Stimulated activated CD8-positive, alpha-beta memory T cell treated with anti-CD3 and anti-CD28 coated beads, Interleukin-7, amount 100 ng/mL, for 24 hours (primary cell): ENCODE measurements at regions not wholly inside any gene's neighbourhood (a gene's known extent, or its start where the extent isn't known, plus 50 kb on each side); places are given as distances from the start of the nearest gene placed in this dataset.

ENCODE experiments used
- DNase-seq: peaks from one replicate; pipeline ENCODE4 v3.0.0-alpha.2; 2020; ENCODE audit warnings: low read depth

DNA sequence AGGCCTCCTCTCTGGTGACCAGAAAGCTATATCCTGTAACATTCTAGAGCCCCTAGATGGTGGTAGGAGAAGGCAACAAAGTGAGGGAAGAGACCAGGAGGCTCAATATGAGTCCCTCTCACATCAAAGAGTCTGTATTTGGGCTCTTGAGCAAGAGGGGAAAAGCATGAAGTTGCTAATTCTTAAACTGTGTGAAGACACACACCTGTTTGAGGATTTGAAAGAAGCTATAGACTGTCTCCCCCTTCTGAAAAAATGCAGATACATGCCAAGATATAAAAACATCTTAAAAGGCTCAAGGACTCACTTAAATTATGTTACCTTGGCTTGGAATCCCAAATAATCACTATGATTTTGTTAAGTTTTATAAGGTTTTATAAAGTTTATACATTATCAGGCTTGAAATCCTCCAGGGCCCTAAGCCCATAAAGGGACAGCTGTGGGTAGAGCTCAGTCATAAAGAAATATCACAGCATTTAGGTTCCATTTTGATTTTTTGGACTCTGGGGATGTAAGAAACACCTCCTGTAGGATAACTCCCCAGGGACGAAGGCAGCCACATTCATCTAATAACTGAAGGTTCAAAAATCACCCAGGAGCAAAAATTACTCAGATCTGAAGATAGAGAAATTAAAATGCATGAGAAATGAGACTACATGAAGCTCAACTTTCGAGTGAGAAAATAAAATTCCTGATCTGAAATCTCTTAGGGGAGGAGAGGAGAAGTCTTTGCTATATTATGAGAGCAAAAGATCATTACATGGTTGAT, 136.1 kb upstream of the LGALSL start:
- DNase-seq = no peak

DNA sequence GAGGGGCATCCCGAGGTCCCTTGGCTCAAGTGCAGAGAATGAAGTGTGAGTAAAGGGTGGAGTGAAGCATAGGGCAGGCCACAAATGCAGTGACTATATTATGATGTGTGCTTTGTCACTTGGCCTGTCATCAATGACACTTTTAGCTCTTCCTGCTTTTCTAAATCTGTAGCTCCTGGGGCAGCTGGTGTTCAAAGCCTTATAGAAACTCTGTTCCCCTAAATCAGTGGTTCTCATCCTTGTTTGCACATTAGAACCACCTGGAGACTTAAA, 135.6 kb upstream of the LGALSL start:
- DNase-seq = no peak

DNA sequence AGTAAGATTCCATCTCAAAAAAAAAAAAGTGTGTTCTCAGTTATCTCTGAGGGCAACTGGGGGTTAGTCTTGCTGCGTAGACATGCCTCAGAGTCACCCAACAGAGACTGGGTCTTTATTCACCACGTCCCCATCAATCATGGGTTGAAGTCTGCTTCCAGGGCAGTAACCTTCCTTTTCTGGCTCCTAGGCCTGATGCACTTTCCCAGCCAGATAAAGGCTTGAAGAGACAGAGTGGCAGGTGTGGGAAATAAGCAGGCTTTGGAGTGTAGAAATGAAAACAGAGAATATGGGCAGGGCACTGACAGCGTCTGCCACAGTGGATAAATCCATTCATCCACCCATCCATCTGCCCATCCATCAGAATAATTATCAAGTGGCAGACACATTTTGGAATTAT, 134.1 kb upstream of the LGALSL start:
- no peak for DNase-seq

DNA sequence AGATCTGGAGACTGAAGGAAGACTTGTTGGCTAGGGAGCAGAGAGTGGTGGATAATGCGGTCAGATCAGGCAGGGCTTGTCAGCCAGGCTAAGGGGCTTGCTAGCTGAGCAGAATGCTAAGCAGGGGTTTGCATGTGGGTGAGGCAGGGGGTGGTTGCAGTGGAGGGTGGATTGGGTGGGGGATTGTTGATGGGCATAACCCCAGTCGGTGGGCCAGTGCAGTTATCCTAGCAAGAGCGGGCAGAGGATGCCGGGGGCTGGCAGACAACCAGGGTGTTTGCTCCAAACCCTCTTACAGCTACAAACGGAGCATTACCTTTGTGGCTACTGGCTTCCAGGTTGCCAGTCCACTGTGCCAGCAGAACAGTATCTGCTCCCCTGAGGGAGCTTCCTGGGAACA, 131.5 kb upstream of the LGALSL start:
- no peak for DNase-seq

DNA sequence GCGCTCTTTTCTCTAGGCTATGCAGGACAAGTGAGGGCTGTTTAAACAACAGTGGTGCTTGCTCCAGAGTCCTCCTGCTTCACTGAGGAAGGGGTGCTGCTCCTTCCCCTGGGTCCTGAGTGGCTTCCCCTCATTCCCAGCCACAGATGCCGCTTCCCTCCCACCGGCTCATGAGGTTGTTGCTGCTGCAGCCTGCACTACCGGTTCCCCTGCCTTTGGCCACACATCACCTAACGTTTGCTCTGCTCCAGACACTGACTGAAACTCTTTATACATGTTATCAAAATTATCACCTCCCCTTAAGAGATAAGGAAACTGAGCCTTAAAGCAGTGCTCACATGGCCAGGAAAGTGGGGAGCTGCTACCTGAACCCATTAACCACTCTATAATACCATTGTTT, 130.8 kb upstream of the LGALSL start:
- DNase-seq = no peak

DNA sequence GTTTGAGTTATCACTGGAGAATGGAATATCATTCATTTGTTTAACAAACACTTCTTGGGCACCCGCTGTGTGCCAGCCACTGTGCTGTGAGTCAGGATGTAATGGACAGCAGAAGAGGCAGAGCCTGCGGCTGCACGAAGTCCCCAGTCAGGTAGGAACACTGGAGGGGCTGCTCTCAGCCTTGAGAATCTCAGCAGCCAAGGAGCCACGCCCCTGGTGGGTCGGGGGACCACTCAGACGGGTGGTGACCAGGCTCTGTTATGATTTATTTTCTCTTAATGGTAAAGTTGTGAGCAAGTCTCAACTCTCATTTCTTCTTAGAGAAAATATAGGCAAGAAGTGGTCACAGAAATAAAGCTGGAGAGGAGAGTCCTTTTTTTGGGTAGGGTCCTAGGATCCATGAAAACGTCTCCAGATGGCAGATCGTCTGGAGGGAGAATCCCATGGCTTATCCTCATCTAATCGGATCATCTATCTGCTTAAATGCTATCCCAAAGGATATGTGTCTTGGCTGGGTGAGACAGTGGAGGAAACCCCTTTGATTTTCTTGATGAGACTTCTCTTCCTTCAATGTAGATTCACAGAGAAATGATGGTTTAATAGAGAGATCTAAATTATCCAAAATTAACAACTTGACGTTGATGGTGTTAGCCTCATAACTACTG, 129.1 kb upstream of the LGALSL start:
- no peak for DNase-seq

DNA sequence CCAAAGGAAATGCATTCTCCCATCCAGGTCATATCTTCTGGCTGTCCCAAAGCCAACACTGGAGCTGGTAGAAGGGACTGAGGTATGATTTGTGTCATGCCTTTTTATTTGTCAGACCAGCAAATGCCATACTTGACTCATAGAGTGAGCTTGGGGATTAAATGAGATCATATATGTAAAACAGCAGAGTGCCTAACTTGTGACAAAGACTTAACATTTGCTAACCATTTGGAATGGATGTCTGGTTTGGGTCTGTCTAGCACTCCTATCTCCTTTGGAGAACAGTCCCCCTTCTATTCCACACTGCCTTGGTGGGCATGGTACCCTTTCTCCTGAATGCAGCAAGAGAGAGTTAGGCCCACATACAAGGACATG, 128.5 kb upstream of the LGALSL start:
- no peak for DNase-seq

DNA sequence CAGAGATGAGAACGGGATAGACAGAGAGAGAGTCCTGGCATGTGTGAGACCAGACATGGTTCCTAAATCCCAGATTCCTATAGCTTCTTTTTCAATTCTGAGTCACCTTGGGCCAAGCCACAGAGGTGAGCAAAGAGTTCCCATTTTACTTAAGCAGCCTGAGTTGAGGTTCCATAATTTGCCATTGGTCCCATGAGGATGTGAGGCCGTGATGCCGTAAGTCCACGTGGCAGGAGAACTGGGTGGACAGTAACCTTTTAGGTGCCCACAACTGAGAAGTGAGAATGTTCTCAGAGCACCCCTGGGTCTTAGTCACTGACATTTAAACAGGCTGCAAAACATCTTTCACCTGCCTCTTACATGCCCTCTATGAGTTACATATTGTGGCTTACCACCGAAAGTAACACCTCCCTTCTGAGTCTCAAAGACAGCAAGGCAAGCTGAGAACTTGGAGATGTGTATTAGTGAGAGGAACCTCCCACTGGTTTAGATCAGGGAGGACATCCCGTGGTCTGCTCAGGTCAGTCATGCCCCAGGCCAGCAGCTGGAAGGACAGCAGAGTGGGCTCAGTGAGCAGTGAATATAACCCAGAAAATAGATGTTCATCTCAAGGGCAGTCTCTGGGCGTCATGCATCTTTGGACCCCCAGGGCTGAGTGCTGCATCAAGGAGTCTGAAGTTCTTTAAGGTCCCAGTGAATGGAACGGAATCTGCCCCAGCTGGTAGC, 127.9 kb upstream of the LGALSL start:
- DNase-seq = peak; percentile 10

DNA sequence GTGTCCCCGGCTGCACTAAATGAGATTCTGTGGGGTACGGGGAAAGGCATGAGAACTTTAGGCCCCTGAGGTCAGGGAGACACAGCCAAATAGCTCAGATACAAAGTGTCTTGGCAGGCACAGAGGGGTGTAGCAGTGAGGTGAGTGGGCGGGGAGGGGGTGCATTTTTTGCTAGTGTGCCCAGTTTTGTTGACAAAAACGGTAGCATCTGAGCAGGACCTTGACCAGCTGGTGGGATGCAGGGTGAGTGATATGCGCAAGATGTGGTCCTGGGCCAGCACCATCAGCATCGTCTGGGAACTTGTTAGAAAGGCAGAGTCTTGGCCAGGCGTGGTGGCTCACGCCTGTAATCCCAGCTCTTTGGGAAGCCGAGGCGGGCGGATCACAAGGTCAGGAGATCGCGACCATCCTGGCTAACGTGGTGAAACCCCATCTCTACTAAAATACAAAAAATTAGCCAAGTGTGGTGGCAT, 127.3 kb upstream of the LGALSL start:
- DNase-seq = no peak

DNA sequence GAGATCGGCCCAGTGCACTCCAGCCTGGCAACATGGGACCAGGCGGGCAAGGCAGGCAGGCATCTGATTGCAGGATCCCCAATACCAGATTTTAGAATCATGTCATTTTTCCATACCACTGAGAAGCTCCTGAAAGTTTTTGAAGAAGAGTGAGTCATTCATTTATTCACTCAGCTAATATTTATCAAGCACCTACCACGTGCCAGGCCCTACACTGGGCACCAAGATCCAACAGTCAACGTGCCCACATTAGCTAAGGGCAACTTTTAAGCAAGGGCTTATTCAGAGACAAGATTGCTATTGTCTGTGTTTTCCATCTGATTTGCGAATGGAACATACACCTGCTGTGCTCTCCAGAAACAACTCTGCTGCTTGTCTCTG, 126.8 kb upstream of the LGALSL start:
- no peak for DNase-seq

DNA sequence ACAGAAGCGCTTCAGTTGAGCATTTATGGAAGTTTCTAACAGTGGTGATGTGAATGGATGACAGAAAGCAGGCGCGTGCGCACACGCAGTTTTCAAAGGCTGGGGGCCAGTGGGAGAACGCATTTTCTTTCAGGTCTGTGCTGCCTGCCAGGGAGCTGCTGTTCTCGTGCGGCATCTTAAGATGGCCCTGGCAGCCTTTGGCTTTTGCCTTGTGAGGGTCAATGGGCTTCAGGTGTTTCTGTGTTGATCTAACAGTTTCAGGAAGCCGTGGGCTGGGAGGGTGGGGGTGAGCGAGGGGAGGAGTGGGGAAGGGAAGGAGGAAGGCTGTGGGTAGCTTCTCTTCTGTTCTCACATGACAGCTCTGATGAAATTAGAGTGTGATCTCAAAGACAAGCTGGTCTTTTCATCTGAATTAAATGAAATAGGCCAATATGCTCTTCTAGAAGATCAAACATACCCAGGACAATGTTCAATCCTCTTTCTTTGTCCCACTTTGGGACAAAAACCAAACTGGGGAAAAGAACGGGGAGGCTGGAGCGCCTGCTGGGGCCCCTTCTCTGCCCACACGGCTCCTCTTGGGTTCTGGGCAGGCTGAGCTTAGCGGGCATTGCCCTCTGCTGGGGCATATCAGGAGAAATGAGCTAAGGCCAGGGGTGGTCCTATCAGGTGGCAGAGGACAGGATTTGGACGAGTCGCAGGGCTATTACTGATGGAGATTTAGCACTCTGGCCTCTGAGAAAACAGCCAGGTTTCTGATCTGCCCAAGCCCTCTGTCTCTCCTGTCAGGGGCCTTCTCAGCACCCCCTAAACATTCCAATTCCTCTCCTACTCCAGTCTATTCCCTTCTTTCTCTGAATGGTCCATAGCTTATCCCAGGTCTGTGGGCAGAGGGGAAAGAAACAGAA, 126.2 kb upstream of the LGALSL start:
- DNase-seq = peak; percentile 17

DNA sequence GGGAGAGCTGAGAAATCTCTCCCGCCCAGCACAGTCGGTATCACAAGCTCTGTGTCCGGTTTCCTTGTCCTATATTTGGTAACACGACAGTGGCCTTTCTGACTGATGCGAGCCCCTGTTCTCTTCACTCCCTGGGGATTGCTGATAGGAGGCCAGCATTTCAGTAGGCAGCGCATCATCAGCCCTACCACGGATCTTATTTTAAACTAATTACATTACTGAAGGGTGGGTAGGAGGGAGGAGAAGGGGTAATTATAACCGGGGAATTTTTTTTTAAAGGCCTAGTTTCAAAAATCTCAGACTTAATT, 125.6 kb upstream of the LGALSL start:
- no peak for DNase-seq

DNA sequence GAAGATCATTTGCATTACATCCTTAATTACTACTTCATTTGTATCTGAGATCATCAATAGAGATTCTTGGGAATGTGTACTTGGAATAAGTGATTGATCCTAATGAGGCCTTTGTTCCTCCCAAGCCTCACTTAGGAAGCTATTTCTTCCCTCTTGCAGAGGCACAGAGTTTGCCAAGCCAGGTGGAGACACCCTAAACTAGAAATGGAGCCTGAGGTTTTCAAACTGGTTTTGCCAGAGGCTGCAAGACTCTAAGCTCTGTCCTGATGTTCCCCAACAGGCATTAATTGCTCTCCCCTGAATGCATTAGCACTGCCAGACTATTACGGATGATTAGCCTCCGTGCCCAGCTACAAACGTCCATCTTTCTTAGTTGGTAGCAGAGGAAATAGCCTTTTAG, 125.2 kb upstream of the LGALSL start:
- DNase-seq = no peak

DNA sequence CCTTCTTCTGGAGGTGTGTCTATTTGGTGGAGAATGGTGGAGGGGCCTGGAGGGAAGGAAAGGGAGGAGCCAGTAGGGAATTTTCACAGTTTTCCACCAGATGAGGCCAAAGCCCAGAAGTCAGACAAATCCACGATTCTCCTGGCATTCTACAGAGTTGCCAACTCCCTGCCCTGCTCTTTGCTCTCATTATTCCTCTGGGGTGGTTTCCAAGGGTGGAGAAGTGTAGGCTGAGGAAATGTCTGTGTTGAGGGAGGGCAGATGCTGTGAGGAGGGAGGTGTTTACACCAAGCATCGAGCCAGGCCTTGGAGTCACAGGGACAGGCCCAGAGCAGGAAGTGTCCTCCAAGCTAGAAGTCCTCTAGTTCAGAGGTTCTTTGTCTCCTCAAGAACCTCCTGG, 124.1 kb upstream of the LGALSL start:
- DNase-seq = no peak

DNA sequence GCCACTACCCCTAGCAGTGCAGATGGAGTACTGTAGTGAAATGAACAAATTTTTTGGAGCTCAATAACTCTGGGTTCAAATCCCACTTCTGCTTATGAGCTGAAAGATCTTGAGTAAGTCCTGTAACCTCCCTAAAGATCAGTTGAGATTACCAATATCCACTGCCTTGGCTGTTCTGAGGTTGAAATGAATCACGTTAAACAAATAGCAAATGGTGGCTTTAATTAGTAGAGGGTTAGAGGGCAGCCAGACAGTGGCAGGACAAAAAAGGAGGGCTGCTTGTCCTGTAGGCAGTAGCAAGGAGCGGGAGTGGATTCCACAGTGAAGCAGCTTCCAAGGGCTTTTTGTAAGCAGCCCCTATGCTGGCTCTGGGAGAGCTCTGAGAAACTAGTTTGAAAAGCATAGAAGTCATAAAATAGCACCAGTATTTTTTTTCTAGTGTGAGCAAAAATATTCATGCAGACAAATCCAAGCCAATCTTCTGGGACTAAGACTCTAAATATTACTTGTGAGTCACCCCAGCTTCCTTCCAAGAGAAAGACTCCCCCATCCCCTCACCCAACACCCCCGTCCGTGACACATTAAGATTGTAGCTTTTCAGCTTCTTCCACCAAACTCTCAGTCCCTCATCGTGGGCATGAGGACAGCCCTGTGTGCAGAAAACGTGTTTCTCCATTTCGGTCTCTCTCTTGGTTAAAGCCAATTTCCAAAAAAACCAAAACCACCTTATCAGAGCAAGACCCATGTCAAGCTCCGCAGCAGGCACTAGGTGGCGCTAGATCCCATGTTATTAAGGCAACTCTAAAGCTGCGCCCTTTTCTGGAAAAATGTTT, 123.5 kb upstream of the LGALSL start:
- peak; percentile 72 for DNase-seq

DNA sequence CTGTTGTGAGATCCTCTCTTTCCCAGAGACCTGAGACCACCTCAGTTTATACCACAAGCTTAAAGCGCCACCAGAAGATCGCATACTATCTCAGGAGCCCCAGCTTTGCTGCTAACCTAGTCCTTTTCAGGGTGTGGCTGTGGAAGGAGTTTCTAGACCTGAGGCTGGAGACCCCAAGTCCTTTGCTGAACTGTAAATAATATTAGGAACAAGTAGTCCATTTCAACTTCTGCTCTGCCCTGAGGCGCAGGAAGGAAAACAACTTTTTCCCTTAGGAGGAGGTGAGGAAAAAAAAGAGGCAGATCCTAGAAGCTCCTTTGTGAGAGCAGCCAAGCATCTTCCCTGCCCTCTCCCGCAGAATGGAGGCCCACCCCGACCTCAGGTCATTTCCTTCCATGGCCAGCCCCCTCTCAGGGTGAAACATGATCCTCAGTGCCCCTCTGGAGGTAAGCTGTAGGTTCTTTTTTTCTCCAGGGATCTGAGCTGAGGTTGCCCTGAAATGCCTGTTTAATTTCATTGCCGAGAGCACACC, 122.8 kb upstream of the LGALSL start:
- no peak for DNase-seq

DNA sequence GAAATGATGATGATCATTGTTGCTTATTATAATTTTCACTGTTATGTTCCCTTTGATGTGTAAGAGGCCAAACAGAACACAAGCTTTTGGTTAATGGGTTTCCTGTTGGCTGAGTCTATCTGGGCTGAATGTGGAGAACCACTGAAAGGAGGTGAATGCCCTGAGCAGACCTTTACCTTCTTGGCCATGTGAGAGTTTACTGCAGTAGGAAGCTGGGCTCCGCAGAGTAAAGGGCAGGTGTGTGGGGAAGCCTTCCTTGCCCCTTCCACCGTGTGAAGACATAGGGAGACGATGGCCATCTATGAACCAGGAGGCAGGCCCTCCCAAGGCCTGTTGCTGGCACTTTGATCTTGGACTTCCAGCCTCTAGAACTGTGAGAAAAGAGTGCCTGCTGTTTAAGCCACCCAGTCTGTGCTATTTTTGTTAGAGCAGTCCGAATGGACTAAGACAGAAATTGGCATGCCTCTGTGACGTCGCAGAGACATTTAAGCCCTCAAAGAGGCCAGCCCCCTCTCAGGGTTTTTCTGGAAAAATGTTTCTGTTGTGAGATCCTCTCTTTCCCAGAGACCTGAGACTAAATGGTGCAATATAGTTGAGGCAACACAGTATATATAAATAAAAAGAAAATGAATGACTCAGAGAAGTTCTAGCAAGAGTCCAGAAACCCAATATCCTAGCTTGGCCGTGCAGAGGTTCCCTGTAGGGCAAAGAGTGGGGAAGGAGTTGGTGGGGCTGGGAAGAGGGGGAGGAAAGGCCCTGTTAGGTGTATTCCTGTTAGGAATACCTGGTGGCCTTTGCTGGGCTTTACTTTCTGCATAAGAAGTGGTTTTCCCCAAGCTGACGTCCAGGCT, 121.9 kb upstream of the LGALSL start:
- DNase-seq = no peak

DNA sequence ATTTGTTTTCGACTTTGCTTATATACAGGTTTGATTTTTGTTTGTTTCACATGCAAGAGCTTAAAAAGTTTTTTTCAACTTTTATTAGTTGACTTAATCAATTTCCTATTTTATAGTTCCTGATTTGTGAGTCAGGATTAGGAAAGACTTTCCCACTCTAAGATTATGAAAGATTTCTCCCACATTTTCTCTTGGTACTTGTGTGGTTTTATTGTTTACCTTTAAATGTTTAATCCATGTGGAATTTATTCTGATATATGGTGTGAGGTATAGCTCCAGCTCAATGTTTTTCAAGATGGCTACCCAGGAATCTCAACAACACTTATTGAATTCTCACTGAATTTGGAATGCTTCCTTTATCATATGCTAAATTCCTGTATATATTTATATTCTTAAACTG, 117.8 kb upstream of the LGALSL start:
- DNase-seq = no peak

DNA sequence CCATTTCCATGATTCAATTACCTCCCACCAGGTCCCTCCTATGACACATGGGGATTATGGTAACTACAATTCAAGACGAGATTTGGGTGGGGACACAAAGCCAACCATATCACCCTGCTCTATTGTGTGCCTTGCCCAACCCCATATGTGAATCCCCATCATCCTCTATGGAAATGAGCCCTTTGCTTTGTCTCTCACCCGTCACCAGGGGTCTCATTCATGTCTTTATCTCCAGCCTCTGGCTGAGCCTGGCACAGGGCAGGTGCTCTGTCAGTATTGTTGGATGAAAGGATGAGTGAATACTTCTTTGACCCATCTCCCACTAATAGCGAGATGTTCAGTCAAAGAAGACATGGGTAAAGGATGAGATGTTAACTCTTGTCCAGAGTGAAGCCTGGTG, 116.6 kb upstream of the LGALSL start:
- DNase-seq = no peak

DNA sequence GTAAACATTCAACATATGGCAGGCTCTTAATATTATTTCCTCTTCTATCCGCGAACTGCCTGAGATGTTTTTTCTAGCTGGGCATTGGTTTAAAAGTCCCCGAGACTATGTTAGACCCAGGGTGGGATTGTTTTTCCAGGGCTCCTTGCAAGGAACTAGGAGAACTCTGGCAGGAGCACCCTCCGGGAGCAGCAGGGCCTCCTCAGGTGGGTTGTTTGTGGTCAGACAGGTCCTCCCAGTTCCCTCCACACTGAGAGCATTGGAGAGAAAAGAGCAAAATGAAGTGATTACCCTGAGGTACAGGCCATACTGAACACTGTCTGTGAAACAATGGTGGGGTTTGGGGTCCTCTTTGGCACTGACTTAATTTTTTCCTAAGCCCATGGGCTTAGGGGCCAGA, 115.9 kb upstream of the LGALSL start:
- DNase-seq = no peak
